Activated CD4-positive, alpha-beta T cell treated with anti-CD3 and anti-CD28 coated beads for 36 hours (primary cell): ENCODE measurements at regions not wholly inside any gene's neighbourhood (a gene's known extent, or its start where the extent isn't known, plus 50 kb on each side); places are given as distances from the start of the nearest gene placed in this dataset.
"Not testable (repeated sequence)": the region's sequence is repeated elsewhere in the genome, so short reads cannot be mapped to it uniquely, and the experiment has no call there.

ENCODE experiments used
- ATAC-seq: fragments of 200-7000 bp; cut with Tn5 transposase; one replicate; pipeline ENCODE4 v1.10.0; 2021; ENCODE audit warnings: mild to moderate bottlenecking, moderate library complexity
- CTCF ChIA-PET: fragments of 350-600 bp; sonication (Branson Sonifier 250); formaldehyde crosslinking; loops from one replicate; lab custom pipeline; 2021; ENCODE audit warnings: antibody characterized with exemption; lab: Charles Lee
- POLR2A ChIA-PET: fragments of 350-600 bp; sonication (Branson Sonifier 250); formaldehyde crosslinking; loops from one replicate; lab custom pipeline; 2021; ENCODE audit warnings: antibody characterized with exemption, inconsistent platforms; lab: Charles Lee
- DNase-seq: peaks from one replicate; pipeline ENCODE4 v3.0.0-alpha.2; 2020
- H3K27ac Mint-ChIP-seq: one replicate; pipeline ENCODE4 v1.8.0; 2021; ENCODE audit warnings: mixed read lengths
- H3K27me3 Mint-ChIP-seq: one replicate; pipeline ENCODE4 v1.8.0; 2021; ENCODE audit warnings: mixed read lengths
- H3K36me3 Mint-ChIP-seq: one replicate; pipeline ENCODE4 v1.8.0; 2021; ENCODE audit warnings: low read depth, mixed read lengths
- H3K4me1 Mint-ChIP-seq: one replicate; pipeline ENCODE4 v1.8.0; 2021; ENCODE audit warnings: mixed read lengths
- H3K4me3 Mint-ChIP-seq: one replicate; pipeline ENCODE4 v1.8.0; 2021; ENCODE audit warnings: mild to moderate bottlenecking, moderate library complexity, mixed read lengths
- H3K9me3 Mint-ChIP-seq: one replicate; pipeline ENCODE4 v1.8.0; 2021; ENCODE audit warnings: low read depth, mixed read lengths
- intact Hi-C, 2 experiments: fragments of 100-400 bp; cut with DNase I in 1 of 2; cut with micrococcal nuclease in 1 of 2; formaldehyde crosslinking; loops; one replicate each; pipeline versions ENCODE4 v1.14.2 to v1.15.1; 2022 to 2024; cut with DNase I, micrococcal nuclease

- DNase-seq: no peak
- intact Hi-C loops: no loop called here
- CTCF ChIA-PET: interaction anchor here (1.1 to 1.2 kb wide), 2 partner anchors 12 to 15 kb away, joined by 3 read pairs; no protein-coding TSS in a partner anchor
- no peak overlapping the region for H3K4me3 Mint-ChIP-seq
- no peak overlapping the region for H3K27ac Mint-ChIP-seq
- H3K27me3 Mint-ChIP-seq: no peaks in the 10 kb centered on the region
- no peaks in the 10 kb centered on the region for H3K4me1 Mint-ChIP-seq
- peaks cover 2% of the 10 kb centered on the region for H3K9me3 Mint-ChIP-seq
- no peak for ATAC-seq
- POLR2A ChIA-PET: no interaction called here
- no peaks in the 10 kb centered on the region for H3K36me3 Mint-ChIP-seq
Measured at GRCh38 chr14:38605193-38606114, 349.6 kb upstream of the CLEC14A start.

- ATAC-seq, CTCF ChIA-PET, H3K36me3 Mint-ChIP-seq, intact Hi-C loops, H3K4me1 Mint-ChIP-seq, POLR2A ChIA-PET, H3K27me3 Mint-ChIP-seq, DNase-seq, H3K9me3 Mint-ChIP-seq, H3K27ac Mint-ChIP-seq, H3K4me3 Mint-ChIP-seq: not testable (repeated sequence)
Measured at GRCh38 chr14:38600572-38600971, 344.7 kb upstream of the CLEC14A start.

- DNase-seq (no peak), ATAC-seq (no peak)
- CTCF ChIA-PET: interaction anchor here (0.6 to 1.2 kb wide), 2 partner anchors 11 to 1441 kb away, joined by 3 read pairs; no protein-coding TSS in a partner anchor
- POLR2A ChIA-PET: no interaction called here
- H3K4me3 Mint-ChIP-seq: no peak overlapping the region
- no peaks in the 10 kb centered on the region for H3K4me1 Mint-ChIP-seq
- no peaks in the 10 kb centered on the region for H3K27me3 Mint-ChIP-seq
- no peak overlapping the region for H3K27ac Mint-ChIP-seq
- peaks cover 6% of the 10 kb centered on the region for H3K9me3 Mint-ChIP-seq
- H3K36me3 Mint-ChIP-seq: no peaks in the 10 kb centered on the region
- intact Hi-C loops: no loop called here
Measured at GRCh38 chr14:38593476-38593875, 337.6 kb upstream of the CLEC14A start.

- ChIA-PET POLR2A (no interaction called here), CTCF (interaction anchor here (0.6 to 1.2 kb wide), 2 partner anchors 12 to 1442 kb away, joined by 3 read pairs; no protein-coding TSS in a partner anchor)
- no peak overlapping the region for H3K4me3 Mint-ChIP-seq
- intact Hi-C loops: no loop called here
- no peaks in the 10 kb centered on the region for H3K27me3 Mint-ChIP-seq
- no peak overlapping the region for H3K27ac Mint-ChIP-seq
- H3K36me3 Mint-ChIP-seq: no peaks in the 10 kb centered on the region
- DNase-seq (no peak), ATAC-seq (no peak)
- peaks cover 7% of the 10 kb centered on the region for H3K9me3 Mint-ChIP-seq
- H3K4me1 Mint-ChIP-seq: no peaks in the 10 kb centered on the region
Measured at GRCh38 chr14:38592764-38593442, 337.0 kb upstream of the CLEC14A start.

- Mint-ChIP-seq H3K36me3 (no peaks in the 10 kb centered on the region), H3K27ac (no peak overlapping the region), H3K4me1 (no peaks in the 10 kb centered on the region), H3K4me3 (no peak overlapping the region), H3K27me3 (no peaks in the 10 kb centered on the region), H3K9me3 (peaks cover 5% of the 10 kb centered on the region)
- POLR2A ChIA-PET: no interaction called here
- intact Hi-C loops: no loop called here
- no peak for DNase-seq
- ATAC-seq: no peak
- CTCF ChIA-PET: no interaction called here
Measured at GRCh38 chr14:38589747-38590350, 334.0 kb upstream of the CLEC14A start.

- Mint-ChIP-seq H3K36me3 (no peaks in the 10 kb centered on the region), H3K4me3 (no peak overlapping the region), H3K27me3 (no peaks in the 10 kb centered on the region), H3K9me3 (peaks cover 2% of the 10 kb centered on the region), H3K4me1 (no peaks in the 10 kb centered on the region), H3K27ac (no peak overlapping the region)
- ATAC-seq: no peak
- ChIA-PET CTCF (no interaction called here), POLR2A (no interaction called here)
- no peak for DNase-seq
- intact Hi-C loops: no loop called here
Measured at GRCh38 chr14:38583471-38583870, 327.6 kb upstream of the CLEC14A start.

- H3K9me3 Mint-ChIP-seq: peaks cover 7% of the 10 kb centered on the region
- no peak overlapping the region for H3K4me3 Mint-ChIP-seq
- no peaks in the 10 kb centered on the region for H3K4me1 Mint-ChIP-seq
- ATAC-seq (no peak), DNase-seq (no peak)
- CTCF ChIA-PET: no interaction called here
- no peak overlapping the region for H3K27ac Mint-ChIP-seq
- intact Hi-C loops: no loop called here
- H3K27me3 Mint-ChIP-seq: no peaks in the 10 kb centered on the region
- H3K36me3 Mint-ChIP-seq: no peaks in the 10 kb centered on the region
- POLR2A ChIA-PET: no interaction called here
Measured at GRCh38 chr14:38578278-38578681, 322.4 kb upstream of the CLEC14A start.

- no peak for DNase-seq
- no peak overlapping the region for H3K4me3 Mint-ChIP-seq
- no peaks in the 10 kb centered on the region for H3K4me1 Mint-ChIP-seq
- peaks cover 2% of the 10 kb centered on the region for H3K9me3 Mint-ChIP-seq
- POLR2A ChIA-PET: no interaction called here
- CTCF ChIA-PET: no interaction called here
- no peak overlapping the region for H3K27ac Mint-ChIP-seq
- no peak for ATAC-seq
- intact Hi-C loops: no loop called here
- H3K36me3 Mint-ChIP-seq: no peaks in the 10 kb centered on the region
- no peaks in the 10 kb centered on the region for H3K27me3 Mint-ChIP-seq
Measured at GRCh38 chr14:38567703-38568102, 311.8 kb upstream of the CLEC14A start.

- Mint-ChIP-seq H3K27me3 (no peaks in the 10 kb centered on the region), H3K4me3 (no peak overlapping the region), H3K9me3 (peaks cover 8% of the 10 kb centered on the region), H3K4me1 (no peaks in the 10 kb centered on the region), H3K36me3 (no peaks in the 10 kb centered on the region), H3K27ac (no peak overlapping the region)
- DNase-seq (no peak), ATAC-seq (no peak)
- CTCF ChIA-PET: no interaction called here
- intact Hi-C loops: no loop called here
- POLR2A ChIA-PET: no interaction called here
Measured at GRCh38 chr14:38561657-38562056, 305.8 kb upstream of the CLEC14A start.

- CTCF ChIA-PET: no interaction called here
- no peaks in the 10 kb centered on the region for H3K36me3 Mint-ChIP-seq
- intact Hi-C loops: no loop called here
Measured at GRCh38 chr14:38559711-38560110, 303.8 kb upstream of the CLEC14A start.

GRCh38 chr14:38557391-38557790 is 301.5 kb upstream of the CLEC14A start:
- H3K4me1 Mint-ChIP-seq, H3K36me3 Mint-ChIP-seq, H3K4me3 Mint-ChIP-seq, H3K27me3 Mint-ChIP-seq, DNase-seq, CTCF ChIA-PET, intact Hi-C loops, H3K9me3 Mint-ChIP-seq, H3K27ac Mint-ChIP-seq, ATAC-seq: not testable (repeated sequence)
- POLR2A ChIA-PET: interaction anchor here (0.7 kb wide), 1 partner anchor 765 kb away, joined by 3 read pairs; no protein-coding TSS in a partner anchor

More at GRCh38 chr14:38559711-38560110, 303.8 kb upstream of the CLEC14A start:
- Mint-ChIP-seq H3K4me1 (no peaks in the 10 kb centered on the region), H3K27me3 (no peaks in the 10 kb centered on the region), H3K9me3 (peaks cover 8% of the 10 kb centered on the region), H3K4me3 (no peak overlapping the region), H3K27ac (no peak overlapping the region)
- DNase-seq: no peak
- no peak for ATAC-seq
- POLR2A ChIA-PET: no interaction called here
